IMR-90 (cell line): ENCODE measurements at regions not wholly inside any gene's neighbourhood (a gene's known extent, or its start where the extent isn't known, plus 50 kb on each side); places are given as distances from the start of the nearest gene placed in this dataset.

Experiments used
- ATAC-seq: fragments of 200-7000 bp; cut with Tn5 transposase; 2 replicates; pipeline ENCODE4 v1.9.1; 2020; ENCODE audit warnings: low read depth, mild to moderate bottlenecking, moderate library complexity
- BruUV-seq: library from RNA; stranded (reverse); fragments of 400-500 nt; replicated peaks from 2 replicates; lab custom pipeline; 2021; lab: Mats Ljungman, UMichigan
- CTCF ChIA-PET: fragments of 300-600 bp; formaldehyde crosslinking; extraction: SDS; loops from one replicate; lab custom pipeline; 2021; ENCODE audit warnings: antibody characterized with exemption; lab: Yijun Ruan, JAX
- POLR2A ChIA-PET: fragments of 300-600 bp; sonication (Branson Sonifier 250); formaldehyde crosslinking; loops from one replicate; lab custom pipeline; 2022; ENCODE audit warnings: antibody characterized with exemption; ENCODE audit not compliant: unreplicated experiment; lab: Charles Lee
- DNase-seq: peaks from one replicate; pipeline ENCODE4 v3.0.0; 2013
- H2AFZ ChIP-seq: replicated peaks from 2 replicates; pipeline ENCODE3; 2013; ENCODE audit warnings: low read length, mild to moderate bottlenecking; ENCODE audit not compliant: poor library complexity
- H2AK5ac ChIP-seq: 2 replicates; pipeline ENCODE4 v1.6.1; 2013; ENCODE audit warnings: low read depth, low read length, inconsistent platforms
- H2AK9ac ChIP-seq: replicated peaks from 2 replicates; pipeline ENCODE3; 2013; ENCODE audit warnings: mild to moderate bottlenecking, low read depth, low read length, moderate library complexity; ENCODE audit not compliant: poor library complexity
- H2BK120ac ChIP-seq: 2 replicates; pipeline ENCODE4 v1.6.1; 2013; ENCODE audit warnings: low read depth, low read length, inconsistent platforms
- H2BK15ac ChIP-seq: 3 replicates; pipeline ENCODE4 v1.6.1; 2013; ENCODE audit warnings: low read depth, low read length, inconsistent platforms
- H2BK20ac ChIP-seq: 2 replicates; pipeline ENCODE4 v1.6.1; 2013; ENCODE audit warnings: low read depth, mild to moderate bottlenecking, inconsistent platforms, low read length, moderate library complexity
- H2BK5ac ChIP-seq: 2 replicates; pipeline ENCODE4 v1.6.1; 2013; ENCODE audit warnings: mild to moderate bottlenecking, low read depth, low read length, inconsistent platforms; ENCODE audit not compliant: poor library complexity, severe bottlenecking
- H3K14ac ChIP-seq: replicated peaks from 2 replicates; pipeline ENCODE4 v1.6.1; 2013; ENCODE audit warnings: low read depth, low read length, inconsistent platforms
- H3K18ac ChIP-seq: 2 replicates; pipeline ENCODE4 v1.6.1; 2013; ENCODE audit warnings: low read depth, low read length, control low read depth
- H3K23ac ChIP-seq: 2 replicates; pipeline ENCODE4 v1.6.1; 2013; ENCODE audit warnings: low read depth, low read length, inconsistent platforms
- H3K27ac ChIP-seq: 2 replicates; pipeline ENCODE4 v1.5.1; 2013; ENCODE audit warnings: mild to moderate bottlenecking, control low read depth, low read length; ENCODE audit not compliant: insufficient read depth
- H3K27me3 ChIP-seq: 2 replicates; pipeline ENCODE4 v1.6.1; 2013; ENCODE audit warnings: low read length; ENCODE audit not compliant: control insufficient read depth, insufficient read depth
- H3K36me3 ChIP-seq: 2 replicates; pipeline ENCODE4 v1.6.1; 2013; ENCODE audit warnings: low read length, mixed read lengths; ENCODE audit not compliant: control insufficient read depth, insufficient read depth
- H3K4ac ChIP-seq: 2 replicates; pipeline ENCODE4 v1.6.1; 2013; ENCODE audit warnings: low read depth, low read length, inconsistent platforms
- H3K4me1 ChIP-seq: 2 replicates; pipeline ENCODE4 v1.6.1; 2013; ENCODE audit warnings: low read length, mixed read lengths; ENCODE audit not compliant: control insufficient read depth, insufficient read depth
- H3K4me2 ChIP-seq: 2 replicates; pipeline ENCODE4 v1.6.1; 2013; ENCODE audit warnings: low read depth, mild to moderate bottlenecking, control low read depth, low read length, moderate library complexity
- H3K4me3 ChIP-seq: 2 replicates; pipeline ENCODE4 v1.5.1; 2013; ENCODE audit warnings: low read depth, mild to moderate bottlenecking, control low read depth, low read length, moderate library complexity; ENCODE audit not compliant: insufficient read depth
- H3K56ac ChIP-seq: 2 replicates; pipeline ENCODE4 v1.6.1; 2013; ENCODE audit warnings: low read length, inconsistent platforms; ENCODE audit not compliant: insufficient read depth; ENCODE audit errors: extremely low read depth
- H3K79me1 ChIP-seq, 2 experiments: 2 replicates each; pipeline ENCODE4 v1.6.1; 2013; ENCODE audit warnings: low read length in 2 of 2, inconsistent platforms in 1 of 2, low read depth in 1 of 2
- H3K9ac ChIP-seq: 2 replicates; pipeline ENCODE4 v1.6.1; 2013; ENCODE audit warnings: low read depth, low read length, control low read depth
- H3K9me1 ChIP-seq: 2 replicates; pipeline ENCODE4 v1.6.1; 2013; ENCODE audit warnings: low read length, inconsistent platforms; ENCODE audit not compliant: insufficient read depth
- H3K9me3 ChIP-seq: 2 replicates; pipeline ENCODE4 v1.6.1; 2013; ENCODE audit warnings: low read length; ENCODE audit not compliant: control insufficient read depth, insufficient read depth
- H4K20me1 ChIP-seq: 2 replicates; pipeline ENCODE4 v1.6.1; 2013; ENCODE audit warnings: low read length, inconsistent platforms; ENCODE audit not compliant: insufficient read depth
- H4K5ac ChIP-seq: 2 replicates; pipeline ENCODE4 v1.6.1; 2013; ENCODE audit warnings: mild to moderate bottlenecking, low read depth, low read length, control low read depth
- H4K8ac ChIP-seq, 2 experiments: 2 replicates each; pipeline ENCODE4 v1.6.1; 2013; ENCODE audit warnings: low read depth in 2 of 2, low read length in 2 of 2, control low read depth in 1 of 2, inconsistent platforms in 1 of 2
- H4K91ac ChIP-seq: 2 replicates; pipeline ENCODE4 v1.6.1; 2013; ENCODE audit warnings: low read depth, low read length, inconsistent platforms; ENCODE audit not compliant: insufficient read depth
- CEBPB ChIP-seq: IDR thresholded peaks from 2 replicates; pipeline ENCODE4 v1.6.1; 2012; ENCODE audit warnings: low read depth, low read length, improper control_type of control experiment
- CTCF ChIP-seq: conservative IDR thresholded peaks from 2 replicates; pipeline ENCODE4 v1.5.1; 2012; ENCODE audit warnings: mild to moderate bottlenecking, low read depth, low read length, improper control_type of control experiment
- FOS ChIP-seq: fragments of 150-350 bp; IDR thresholded peaks from 2 replicates; pipeline ENCODE4 v1.6.1; 2016; ENCODE audit warnings: low read depth, low read length
- MAZ ChIP-seq: IDR thresholded peaks from 2 replicates; pipeline ENCODE4 v1.6.1; 2012; ENCODE audit warnings: low read depth, mild to moderate bottlenecking, low read length, improper control_type of control experiment, moderate library complexity, borderline replicate concordance
- NFE2L2 ChIP-seq: fragments of 150-350 bp; IDR thresholded peaks from 2 replicates; pipeline ENCODE4 v1.6.1; 2016; ENCODE audit warnings: low read depth, mild to moderate bottlenecking, low read length
- RCOR1 ChIP-seq: IDR thresholded peaks from 2 replicates; pipeline ENCODE4 v1.6.1; 2012; ENCODE audit warnings: mild to moderate bottlenecking, low read length, improper control_type of control experiment; ENCODE audit not compliant: insufficient replicate concordance
- RFX5 ChIP-seq: IDR thresholded peaks from 2 replicates; pipeline ENCODE4 v1.8.0; 2012; ENCODE audit warnings: low read depth, mild to moderate bottlenecking, low read length, moderate library complexity
- SMC3 ChIP-seq: fragments of 150-350 bp; IDR thresholded peaks from 2 replicates; pipeline ENCODE4 v1.6.1; 2016; ENCODE audit warnings: low read depth, mild to moderate bottlenecking, antibody characterized with exemption, low read length, moderate library complexity
- WGBS, 2 experiments: methylation state at CpG; one replicate each; pipeline versions ENCODE4 v1.1.5 to v1.1.7; 2013; ENCODE audit warnings: missing lambda C conversion rate in 2 of 2; ENCODE audit not compliant: insufficient read length in 1 of 2; ENCODE audit errors: extremely low coverage in 2 of 2; 5-methylcytosine and 5-hydroxymethylcytosine counted together
- dilution Hi-C: fragments of 300-500 bp; cut with HindIII; formaldehyde crosslinking; loops from one replicate; pipeline ENCODE4 v1.14.3; 2018; ENCODE audit warnings: low sequenced_read_pairs; ENCODE audit not compliant: unreplicated experiment
- in situ Hi-C: fragments of 300-500 bp; cut with MboI; formaldehyde crosslinking; loops from 3 replicates; pipeline ENCODE4 v1.14.3; 2019; ENCODE audit warnings: low sequenced_read_pairs, inconsistent platforms, mixed read lengths
- intact Hi-C: fragments of 100-400 bp; cut with micrococcal nuclease; formaldehyde crosslinking; loops from 2 replicates; pipeline ENCODE4 v1.10.0; 2022

DNA sequence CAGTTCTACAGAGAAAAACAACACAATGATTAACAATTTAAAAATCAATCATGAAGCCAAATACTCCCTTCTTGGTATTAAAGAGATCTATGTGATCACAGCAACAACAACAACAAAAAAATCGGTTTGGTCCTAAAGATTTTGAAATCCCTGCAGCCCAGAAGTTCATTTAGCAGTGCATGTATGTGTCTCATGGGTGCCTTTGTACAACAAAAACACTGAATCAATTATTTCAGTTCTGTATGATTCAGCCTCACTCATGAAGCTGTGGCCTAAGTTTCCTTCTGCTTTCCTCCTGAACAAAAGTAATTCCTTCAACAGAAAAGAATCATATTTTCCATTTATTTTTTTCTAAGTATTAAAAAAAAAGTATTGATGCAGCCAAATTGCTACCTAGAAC is 393.4 kb upstream of the NDST3 start:
- TF ChIP-seq CTCF (no peak), MAZ (no peak), NFE2L2 (no peak), RCOR1 (no peak), FOS (no peak), RFX5 (no peak), CEBPB (no peak), SMC3 (no peak)
- Histone ChIP-seq H3K27ac (no peak overlapping the region), H4K91ac (no peak overlapping the region), H3K56ac (no peak overlapping the region), H2BK15ac (no peak overlapping the region), H3K23ac (no peak overlapping the region), H2BK120ac (no peak overlapping the region), H3K9ac (no peak overlapping the region), H3K4me3 (no peak overlapping the region), H3K4me2 (no peak overlapping the region), H3K14ac (no peak overlapping the region), H2AK5ac (no peak overlapping the region), H2AK9ac (no peak overlapping the region), H3K79me1 (no peaks in the 10 kb centered on the region), H3K9me3 (no peaks in the 10 kb centered on the region), H4K5ac (no peak overlapping the region), H3K18ac (no peak overlapping the region), H3K4me1 (no peaks in the 10 kb centered on the region), H4K20me1 (no peaks in the 10 kb centered on the region), H3K27me3 (no peaks in the 10 kb centered on the region), H2AFZ (no peak overlapping the region), H3K9me1 (no peaks in the 10 kb centered on the region), H3K4ac (no peak overlapping the region), H3K36me3 (no peaks in the 10 kb centered on the region), H2BK5ac (no peak overlapping the region), H2BK20ac (no peak overlapping the region), H4K8ac (no peak overlapping the region)
- DNase-seq (no peak), ATAC-seq (no peak)
- no CpG with 5 or more reads among the region's 1 CpG for WGBS, 2 experiments
- intact Hi-C loops = no loop called here
- dilution Hi-C loops = no loop called here
- in situ Hi-C loops = no loop called here
- ChIA-PET POLR2A (no interaction called here), CTCF (no interaction called here)
- BruUV-seq = no TSS peak
